K562 (cell line): ENCODE measurements at regions not wholly inside any gene's neighbourhood (a gene's known extent, or its start where the extent isn't known, plus 50 kb on each side); places are given as distances from the start of the nearest gene placed in this dataset.

Experiments
- ATAC-seq: fragments of 200-7000 bp; cut with Tn5 transposase; 3 replicates; pipeline ENCODE4 v1.9.1; 2020; ENCODE audit warnings: moderate library complexity
- BruUV-seq: library from RNA; stranded (reverse); fragments of 400-500 nt; replicated peaks from 2 replicates; lab custom pipeline; 2021; lab: Mats Ljungman, UMichigan
- CTCF ChIA-PET: fragments of 300-600 bp; formaldehyde crosslinking; extraction: SDS; loops from one replicate; lab custom pipeline; 2021; ENCODE audit warnings: low intra/inter-chr PET ratio; lab: Yijun Ruan, JAX
- POLR2A ChIA-PET: fragments of 300-600, 350-650 bp; sonication (Branson Sonifier 250); formaldehyde crosslinking; extraction: SDS; loops from one replicate; lab custom pipeline; 2021; ENCODE audit warnings: antibody characterized with exemption, inconsistent platforms; lab: Yijun Ruan, JAX
- DNase-seq, 4 experiments: peaks; one replicate each; pipeline versions ENCODE4 v3.0.0 to v3.0.0-alpha.2; 2011 to 2018; ENCODE audit warnings: low spot score in 3 of 4, mixed read lengths in 3 of 4; ENCODE audit errors: extremely low read depth in 1 of 4
- FAIRE-seq: peaks from 2 replicates; lab custom pipeline; 2011; peaks lifted over from hg19 to GRCh38; lab: Jason Lieb, UNC
- H2AFZ ChIP-seq: 2 replicates; pipeline ENCODE4 v1.6.0; 2011; ENCODE audit warnings: low read depth, low read length, control low read depth, inconsistent platforms
- H3K27ac ChIP-seq: fragments of 200-600 bp; 3 replicates; pipeline ENCODE4 v1.8.0; 2011; ENCODE audit warnings: low read depth, mild to moderate bottlenecking, control low read depth, inconsistent platforms, low read length, moderate library complexity, mixed read lengths; ENCODE audit errors: extremely low read depth
- H3K27me3 ChIP-seq, 2 experiments: fragments of 300-600 bp in 1 of 2; 2 replicates in 1 of 2; 3 replicates in 1 of 2; pipeline versions ENCODE4 v1.6.0 to v1.8.0; 2011; ENCODE audit warnings: inconsistent platforms in 2 of 2, low read length in 2 of 2, mild to moderate bottlenecking in 1 of 2, mixed read lengths in 1 of 2, moderate library complexity in 1 of 2; ENCODE audit not compliant: control insufficient read depth in 2 of 2, insufficient read depth in 2 of 2
- H3K36me3 ChIP-seq: fragments of 300-600 bp; 3 replicates; pipeline ENCODE4 v1.8.0; 2011; ENCODE audit warnings: mild to moderate bottlenecking, low read length, inconsistent platforms; ENCODE audit not compliant: control insufficient read depth, insufficient read depth
- H3K4me1 ChIP-seq, 2 experiments: fragments of 200-600 bp in 1 of 2; replicated peaks in 1 of 2; 2 replicates in 1 of 2; 3 replicates in 1 of 2; pipeline versions ENCODE4 v1.5.1 to v1.8.0; 2011; ENCODE audit warnings: inconsistent platforms in 2 of 2, low read length in 2 of 2, mild to moderate bottlenecking in 1 of 2, mixed read lengths in 1 of 2, moderate library complexity in 1 of 2; ENCODE audit not compliant: control insufficient read depth in 2 of 2, insufficient read depth in 2 of 2
- H3K4me2 ChIP-seq: 2 replicates; pipeline ENCODE4 v1.6.1; 2011; ENCODE audit warnings: low read length, control low read depth, inconsistent platforms, mixed read lengths; ENCODE audit not compliant: insufficient read depth
- H3K4me3 ChIP-seq: fragments of 200-600 bp; sonication (generic), shearing (Covaris generic); 2 replicates; pipeline ENCODE4 v1.5.1; 2016; ENCODE audit warnings: control low read depth, inconsistent platforms
- H3K79me2 ChIP-seq: fragments of 200-600 bp; 3 replicates; pipeline ENCODE4 v1.8.0; 2011; ENCODE audit warnings: low read length, inconsistent platforms; ENCODE audit not compliant: control insufficient read depth, insufficient read depth
- H3K9ac ChIP-seq, 2 experiments: 2 replicates each; pipeline versions ENCODE4 v1.6.0 to v1.6.1; 2011; ENCODE audit warnings: low read depth in 2 of 2, low read length in 2 of 2, control low read depth in 1 of 2, inconsistent platforms in 1 of 2, mild to moderate bottlenecking in 1 of 2, mixed read lengths in 1 of 2; ENCODE audit not compliant: insufficient read depth in 1 of 2
- H3K9me1 ChIP-seq: one replicate; pipeline ENCODE4 v1.6.0; 2011; ENCODE audit warnings: inconsistent platforms, mild to moderate bottlenecking, low read length, moderate library complexity; ENCODE audit not compliant: control insufficient read depth, insufficient read depth
- H3K9me3 ChIP-seq: replicated peaks from 2 replicates; pipeline ENCODE4 v1.5.1; 2011; ENCODE audit warnings: low read depth, low read length, inconsistent platforms; ENCODE audit not compliant: control insufficient read depth, insufficient read depth
- H4K20me1 ChIP-seq: replicated peaks from 2 replicates; pipeline ENCODE4 v1.6.1; 2011; ENCODE audit warnings: low read length, inconsistent platforms, mixed read lengths; ENCODE audit not compliant: control insufficient read depth, insufficient read depth
- DNMT1 ChIP-seq: fragments of 450-650 bp; IDR thresholded peaks from 2 replicates; pipeline ENCODE4 v1.6.1; 2016; ENCODE audit warnings: antibody characterized with exemption, mild to moderate bottlenecking
- HDAC2 ChIP-seq: fragments of 450-650 bp; IDR thresholded peaks from 2 replicates; pipeline ENCODE4 v1.6.1; 2016; ENCODE audit warnings: mild to moderate bottlenecking
- HNRNPLL ChIP-seq: fragments of 200-400 bp; formaldehyde crosslinking; IDR thresholded peaks from 2 replicates; pipeline ENCODE4 v1.6.1; 2017; ENCODE audit warnings: low read length, low read depth, mild to moderate bottlenecking; ENCODE audit not compliant: poor library complexity, severe bottlenecking
- OTX1 ChIP-seq: fragments of 450-650 bp; formaldehyde crosslinking; IDR thresholded peaks from 2 replicates; pipeline ENCODE4 v1.4.0; 2022; ENCODE audit warnings: mild to moderate bottlenecking
- PTRF ChIP-seq: fragments of 450-650 bp; IDR thresholded peaks from 2 replicates; pipeline ENCODE4 v1.6.1; 2016; ENCODE audit warnings: mild to moderate bottlenecking, missing genetic modification characterization, missing compliant biosample characterization
- RBFOX2 ChIP-seq: fragments of 200-400 bp; formaldehyde crosslinking; IDR thresholded peaks from 2 replicates; pipeline ENCODE4 v1.6.1; 2017; ENCODE audit warnings: low read depth, mild to moderate bottlenecking, low read length, moderate library complexity
- RBM39 ChIP-seq: fragments of 200-400 bp; formaldehyde crosslinking; optimal IDR thresholded peaks from 2 replicates; pipeline ENCODE3; 2018; ENCODE audit warnings: low read depth, low read length
- SRF ChIP-seq, 2 experiments: fragments of 250-450, 450-650 bp in 1 of 2; sonication (Bioruptor Pico) in 1 of 2; sonication (generic) in 1 of 2; formaldehyde crosslinking; IDR thresholded peaks; 2 replicates each; pipeline versions ENCODE4 v1.5.0 to v1.5.1; 2020 to 2022; ENCODE audit warnings: mild to moderate bottlenecking in 1 of 2, missing genetic modification reagents in 1 of 2
- TBP ChIP-seq: optimal IDR thresholded peaks from 2 replicates; pipeline ENCODE3; 2011; ENCODE audit warnings: low read depth, low read length, improper control_type of control experiment
- U2AF2 ChIP-seq: fragments of 200-400 bp; formaldehyde crosslinking; optimal IDR thresholded peaks from 2 replicates; pipeline ENCODE3; 2017; ENCODE audit warnings: low read depth, mild to moderate bottlenecking, low read length
- XRCC3 ChIP-seq: fragments of 450-650 bp; IDR thresholded peaks from 2 replicates; pipeline ENCODE4 v1.6.1; 2017; ENCODE audit warnings: mild to moderate bottlenecking, moderate library complexity
- ZC3H11A ChIP-seq: IDR thresholded peaks from 2 replicates; pipeline ENCODE4 v1.6.1; 2012; ENCODE audit warnings: low read depth, low read length, improper control_type of control experiment
- ZNF436 ChIP-seq: fragments of 250-450, 450-650 bp; sonication (Bioruptor Pico); formaldehyde crosslinking; IDR thresholded peaks from 2 replicates; pipeline ENCODE4 v1.7.0; 2020; ENCODE audit warnings: mild to moderate bottlenecking
- WGBS: fragments of 100-300 bp; shearing (Covaris generic); methylation state at CpG from one replicate; pipeline ENCODE4 v1.1.6; 2016; ENCODE audit warnings: low coverage, mixed read lengths; ENCODE audit not compliant: insufficient coverage; ENCODE audit errors: missing lambda C conversion rate; 5-methylcytosine and 5-hydroxymethylcytosine counted together
- in situ Hi-C: fragments of 300-500 bp; cut with MboI; formaldehyde crosslinking; loops from 4 replicates; pipeline ENCODE4 v1.15.0; 2018; ENCODE audit warnings: inconsistent platforms, mixed read lengths
- intact Hi-C: fragments of 100-400 bp; cut with micrococcal nuclease; formaldehyde crosslinking; loops from 2 replicates; pipeline ENCODE4 v1.14.2; 2022
- TF ChIP-seq, protein P1 (sequence below): fragments of 450-650 bp; formaldehyde crosslinking; IDR thresholded peaks from 2 replicates; pipeline ENCODE4 v1.4.0; 2022; ENCODE audit warnings: missing genetic modification characterization
- TF ChIP-seq, protein P2 (sequence below): fragments of 200-400 bp; formaldehyde crosslinking; IDR thresholded peaks from 2 replicates; pipeline ENCODE4 v1.6.1; 2017; ENCODE audit warnings: mild to moderate bottlenecking, low read depth, low read length, moderate library complexity

DNA sequence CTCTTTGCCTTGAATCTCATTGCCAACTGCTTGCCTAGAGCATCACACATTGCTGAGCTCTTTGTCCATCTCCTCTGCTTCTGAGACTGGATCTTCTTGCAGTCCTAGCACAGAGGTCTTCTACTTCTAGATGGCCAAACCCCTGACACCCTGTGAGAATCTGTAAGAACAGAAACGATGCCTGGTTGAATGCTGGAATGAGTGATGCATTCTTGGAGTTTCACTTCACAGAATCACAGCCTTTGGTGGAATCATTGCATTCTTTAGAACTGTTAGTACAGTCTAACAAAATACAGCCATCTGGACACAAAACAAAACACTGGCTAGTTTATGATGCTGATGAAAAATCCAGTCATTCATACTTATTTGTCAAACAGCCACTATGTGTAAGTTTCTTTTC, 141.7 kb upstream of the ITGB1 start (continued):
- TF ChIP-seq XRCC3: no peak
- TF ChIP-seq DNMT1: no peak
- TF ChIP-seq HDAC2: no peak
- TF ChIP-seq SRF (CRISPR knock-in tag; IDR thresholded peaks at IDR 0.05): no peak
- no peak for TF ChIP-seq RBFOX2

DNA sequence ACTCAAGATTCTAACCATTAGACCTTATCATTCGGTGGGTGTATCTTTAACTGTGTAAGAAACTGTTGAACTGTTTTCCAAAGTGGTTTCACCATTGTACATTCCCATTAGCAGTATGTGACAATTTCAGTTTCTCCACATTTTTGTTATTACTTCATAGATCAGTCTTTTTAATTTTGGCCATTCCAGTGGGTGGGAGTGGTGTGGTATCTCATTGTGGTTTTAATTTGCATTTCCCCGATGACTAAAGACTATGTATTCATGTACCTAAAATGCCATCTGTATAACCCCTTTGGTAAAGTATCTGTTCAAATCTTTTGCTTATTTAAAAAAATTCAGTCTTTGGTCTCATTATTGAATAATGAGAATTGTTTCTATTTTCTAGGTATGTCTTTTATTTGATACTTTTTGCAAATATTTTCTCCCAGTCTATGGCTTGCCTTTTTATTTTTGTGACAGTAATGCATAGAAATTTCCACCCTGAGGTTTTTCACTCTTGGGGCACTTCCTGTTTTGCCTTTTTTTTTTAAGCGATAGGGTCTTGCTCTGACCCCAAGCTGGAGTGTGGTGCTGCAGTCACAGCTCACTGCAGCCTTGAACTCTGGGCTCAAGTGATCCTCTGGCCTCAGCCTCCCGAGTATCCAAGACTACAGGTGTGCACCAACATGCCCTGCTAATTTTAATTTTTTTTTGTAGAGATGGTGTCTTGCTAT, 141.1 kb upstream of the ITGB1 start:
- Histone ChIP-seq H3K27me3 (no peaks in the 10 kb centered on the region), H3K9me3 (no peaks in the 10 kb centered on the region), H3K4me1 (no peaks in the 10 kb centered on the region), H4K20me1 (no peaks in the 10 kb centered on the region), H3K4me3 (no peak overlapping the region), H3K79me2 (no peaks in the 10 kb centered on the region), H3K27ac (no peak overlapping the region), H3K9me1 (no peaks in the 10 kb centered on the region), H3K9ac (no peak overlapping the region), H3K36me3 (no peaks in the 10 kb centered on the region), H2AFZ (no peak overlapping the region), H3K4me2 (no peak overlapping the region)
- intact Hi-C loops (no loop called here), in situ Hi-C loops (no loop called here)
- WGBS: 2% methylated on average over 4 of the region's 4 CpGs
- no TSS peak for BruUV-seq
- DNase-seq (no peak), ATAC-seq (no peak), FAIRE-seq (no peak)
- ChIA-PET POLR2A (no interaction called here), CTCF (no interaction called here)
- TF ChIP-seq HNRNPLL (no peak), U2AF2 (no peak), PTRF (tag) (no peak), RBM39 (no peak), OTX1 (CRISPR knock-in tag) (no peak), ZNF436 (no peak), TBP (no peak), ZC3H11A (no peak)
- TF ChIP-seq, protein P1, sequence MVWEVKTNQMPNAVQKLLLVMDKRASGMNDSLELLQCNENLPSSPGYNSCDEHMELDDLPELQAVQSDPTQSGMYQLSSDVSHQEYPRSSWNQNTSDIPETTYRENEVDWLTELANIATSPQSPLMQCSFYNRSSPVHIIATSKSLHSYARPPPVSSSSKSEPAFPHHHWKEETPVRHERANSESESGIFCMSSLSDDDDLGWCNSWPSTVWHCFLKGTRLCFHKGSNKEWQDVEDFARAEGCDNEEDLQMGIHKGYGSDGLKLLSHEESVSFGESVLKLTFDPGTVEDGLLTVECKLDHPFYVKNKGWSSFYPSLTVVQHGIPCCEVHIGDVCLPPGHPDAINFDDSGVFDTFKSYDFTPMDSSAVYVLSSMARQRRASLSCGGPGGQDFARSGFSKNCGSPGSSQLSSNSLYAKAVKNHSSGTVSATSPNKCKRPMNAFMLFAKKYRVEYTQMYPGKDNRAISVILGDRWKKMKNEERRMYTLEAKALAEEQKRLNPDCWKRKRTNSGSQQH (CRISPR knock-in tag): no peak
- TF ChIP-seq, protein P2, sequence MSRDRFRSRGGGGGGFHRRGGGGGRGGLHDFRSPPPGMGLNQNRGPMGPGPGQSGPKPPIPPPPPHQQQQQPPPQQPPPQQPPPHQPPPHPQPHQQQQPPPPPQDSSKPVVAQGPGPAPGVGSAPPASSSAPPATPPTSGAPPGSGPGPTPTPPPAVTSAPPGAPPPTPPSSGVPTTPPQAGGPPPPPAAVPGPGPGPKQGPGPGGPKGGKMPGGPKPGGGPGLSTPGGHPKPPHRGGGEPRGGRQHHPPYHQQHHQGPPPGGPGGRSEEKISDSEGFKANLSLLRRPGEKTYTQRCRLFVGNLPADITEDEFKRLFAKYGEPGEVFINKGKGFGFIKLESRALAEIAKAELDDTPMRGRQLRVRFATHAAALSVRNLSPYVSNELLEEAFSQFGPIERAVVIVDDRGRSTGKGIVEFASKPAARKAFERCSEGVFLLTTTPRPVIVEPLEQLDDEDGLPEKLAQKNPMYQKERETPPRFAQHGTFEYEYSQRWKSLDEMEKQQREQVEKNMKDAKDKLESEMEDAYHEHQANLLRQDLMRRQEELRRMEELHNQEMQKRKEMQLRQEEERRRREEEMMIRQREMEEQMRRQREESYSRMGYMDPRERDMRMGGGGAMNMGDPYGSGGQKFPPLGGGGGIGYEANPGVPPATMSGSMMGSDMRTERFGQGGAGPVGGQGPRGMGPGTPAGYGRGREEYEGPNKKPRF: no peak
